D721Med (cell line): ENCODE measurements at regions not wholly inside any gene's neighbourhood (a gene's known extent, or its start where the extent isn't known, plus 50 kb on each side); places are given as distances from the start of the nearest gene placed in this dataset.

Source experiments
- DNase-seq: peaks from one replicate; pipeline ENCODE4 v3.0.0; 2011; ENCODE audit warnings: low spot score; ENCODE audit not compliant: insufficient read length
- FAIRE-seq: peaks from 2 replicates; lab custom pipeline; 2011; peaks lifted over from hg19 to GRCh38; lab: Jason Lieb, UNC
- CTCF ChIP-seq: IDR thresholded peaks from 2 replicates; pipeline ENCODE4 v1.5.1; 2012; ENCODE audit warnings: mild to moderate bottlenecking, control low read depth; ENCODE audit not compliant: insufficient read depth; ENCODE audit errors: missing control alignments

- DNase-seq (no peak), FAIRE-seq (no peak)
- TF ChIP-seq CTCF: no peak
Measured at GRCh38 chr3:13254028-13254951, 165.8 kb downstream of the NUP210 start.

GRCh38 chr3:13253208-13253937 lies 166.7 kb downstream of the NUP210 start:
- no peak for DNase-seq
- TF ChIP-seq CTCF: no peak
- FAIRE-seq: no peak

GRCh38 chr3:13252207-13252606 lies 167.9 kb downstream of the NUP210 start:
- FAIRE-seq: no peak
- DNase-seq: no peak
- no peak for TF ChIP-seq CTCF

DNA sequence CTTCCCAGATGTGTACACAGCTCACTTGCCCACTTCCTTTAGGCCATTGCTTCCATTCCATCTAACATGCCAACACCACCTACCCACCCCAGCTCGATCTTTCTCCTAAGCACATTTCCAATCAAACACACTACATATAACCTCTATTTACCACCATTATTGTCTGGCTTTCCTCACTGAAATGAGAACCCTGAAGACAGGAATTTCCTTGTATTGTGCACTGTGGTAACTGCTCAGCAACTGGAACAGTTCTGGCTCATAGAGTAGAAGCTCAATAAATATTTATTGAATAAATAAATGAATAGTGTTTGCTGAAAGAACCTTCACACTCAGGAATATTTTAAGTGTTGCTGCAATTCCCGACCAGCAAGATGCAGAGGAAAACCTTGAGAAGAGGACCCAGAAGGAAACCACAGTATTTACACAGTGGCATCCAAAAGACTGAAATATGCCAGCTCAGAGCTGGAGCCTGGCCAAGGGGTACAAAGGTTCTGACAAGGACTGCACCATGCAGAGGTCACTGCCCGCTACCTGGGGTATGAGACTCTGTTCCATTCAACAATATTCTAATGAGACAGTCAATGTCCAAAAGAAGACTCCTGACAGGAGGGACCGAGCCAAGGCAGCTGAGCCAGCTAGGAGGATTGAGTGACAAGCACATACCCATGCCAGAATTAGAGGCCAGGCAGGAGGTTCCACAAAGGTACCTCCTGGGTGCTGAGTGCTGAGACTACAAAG lies 168.8 kb downstream of the NUP210 start:
- no peak for TF ChIP-seq CTCF
- DNase-seq (no peak), FAIRE-seq (no peak)

DNA sequence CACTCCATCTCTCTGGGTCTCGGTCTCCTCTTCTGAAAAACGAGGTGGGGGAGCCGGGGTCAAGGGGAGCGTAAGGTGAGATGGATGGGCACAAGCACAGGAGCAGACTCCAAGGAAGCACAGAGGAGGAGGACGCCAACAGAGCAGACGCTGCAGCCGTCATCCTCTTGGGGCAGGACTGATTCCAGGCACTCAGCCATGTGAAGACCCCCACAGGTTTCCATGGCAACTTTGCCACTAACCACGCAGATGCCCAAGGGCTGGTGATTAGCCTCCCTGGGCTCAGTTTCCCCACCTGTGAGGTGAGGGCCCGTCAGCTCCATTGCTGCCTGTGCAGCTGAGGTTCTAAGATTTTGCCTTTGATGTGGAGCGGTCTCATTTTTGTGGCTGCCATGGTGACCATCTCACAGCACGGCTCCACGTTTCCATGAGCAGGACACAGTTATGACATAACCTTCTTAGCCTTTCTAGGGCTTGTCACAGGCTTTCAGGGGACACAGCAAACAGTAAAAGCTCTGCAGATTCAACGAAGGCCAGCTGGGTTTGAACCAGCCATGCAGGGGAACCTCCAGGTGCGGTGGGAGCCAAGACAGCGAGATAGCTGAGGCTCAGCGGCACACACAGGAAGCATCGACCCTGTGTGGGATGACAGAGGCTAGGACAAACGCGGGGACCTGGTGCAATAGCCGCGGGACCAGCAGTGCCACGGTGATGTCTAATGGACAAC lies 170.3 kb downstream of the NUP210 start:
- TF ChIP-seq CTCF: no peak
- DNase-seq (no peak), FAIRE-seq (no peak)

GRCh38 chr3:13248640-13249039 lies 171.5 kb downstream of the NUP210 start:
- FAIRE-seq: no peak
- no peak for TF ChIP-seq CTCF

More at GRCh38 chr3:13248640-13249039, 171.5 kb downstream of the NUP210 start:
- DNase-seq: no peak
